HG03521 (cell line): ENCODE measurements at regions not wholly inside any gene's neighbourhood (a gene's known extent, or its start where the extent isn't known, plus 50 kb on each side); places are given as distances from the start of the nearest gene placed in this dataset.
"Not testable (repeated sequence)": the region's sequence is repeated elsewhere in the genome, so short reads cannot be mapped to it uniquely, and the experiment has no call there.

Experiments
- ATAC-seq: cut with Tn5 transposase; IDR thresholded peaks from one replicate; pipeline ENCODE4 v1.9.1; 2021; ENCODE audit warnings: mild to moderate bottlenecking, moderate library complexity; ENCODE audit not compliant: unreplicated experiment

DNA sequence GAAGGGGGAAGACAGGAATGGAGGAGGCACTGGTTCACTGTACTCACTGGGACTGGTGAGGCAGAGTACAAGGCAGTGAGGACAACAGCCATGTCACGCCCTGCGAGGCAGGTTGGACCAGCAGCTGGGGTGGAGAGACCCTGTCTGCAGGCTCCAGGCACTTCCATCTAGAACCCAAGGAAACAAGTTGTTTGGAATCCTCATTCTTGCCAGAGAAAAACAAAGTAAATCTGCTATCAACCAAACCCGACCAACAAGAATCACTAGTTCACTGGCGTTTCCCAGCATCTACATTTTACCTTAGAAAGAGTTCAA lies 98.5 kb upstream of the CDYL start:
- no peak for ATAC-seq

DNA sequence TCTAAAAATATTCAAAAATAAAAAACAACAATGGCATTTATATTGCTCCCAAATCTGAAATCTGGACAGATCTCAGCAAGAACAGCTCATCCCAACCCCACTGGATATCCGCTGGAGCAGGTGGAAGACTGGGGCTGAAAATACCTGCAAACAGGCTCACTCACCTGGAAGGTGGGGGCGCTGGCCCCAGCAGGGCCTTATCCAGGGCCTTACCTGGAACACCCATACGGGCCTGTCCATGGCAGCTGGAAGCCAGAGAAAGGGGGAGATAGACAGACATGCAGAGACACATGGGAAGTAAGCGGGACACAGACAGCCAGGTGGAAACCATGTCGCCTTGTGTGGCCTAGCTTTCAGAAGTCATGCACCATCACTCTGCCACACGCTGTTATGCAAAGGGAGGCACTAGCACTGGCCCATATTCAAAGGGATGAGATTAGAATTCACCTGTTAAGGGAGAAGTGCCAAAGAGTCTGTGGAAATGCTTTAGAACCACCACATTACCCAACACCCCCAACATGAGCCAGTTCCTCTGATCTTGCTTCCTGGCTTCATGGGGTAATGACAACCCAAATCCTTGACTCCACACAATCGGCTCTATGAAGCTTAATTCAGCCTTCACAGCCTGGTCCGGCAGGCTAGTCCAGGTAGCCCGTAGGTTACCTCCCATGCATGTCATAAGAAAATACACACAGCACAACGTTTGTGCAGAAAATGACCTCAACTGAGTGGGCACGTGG lies 99.0 kb upstream of the CDYL start:
- no peak for ATAC-seq

DNA sequence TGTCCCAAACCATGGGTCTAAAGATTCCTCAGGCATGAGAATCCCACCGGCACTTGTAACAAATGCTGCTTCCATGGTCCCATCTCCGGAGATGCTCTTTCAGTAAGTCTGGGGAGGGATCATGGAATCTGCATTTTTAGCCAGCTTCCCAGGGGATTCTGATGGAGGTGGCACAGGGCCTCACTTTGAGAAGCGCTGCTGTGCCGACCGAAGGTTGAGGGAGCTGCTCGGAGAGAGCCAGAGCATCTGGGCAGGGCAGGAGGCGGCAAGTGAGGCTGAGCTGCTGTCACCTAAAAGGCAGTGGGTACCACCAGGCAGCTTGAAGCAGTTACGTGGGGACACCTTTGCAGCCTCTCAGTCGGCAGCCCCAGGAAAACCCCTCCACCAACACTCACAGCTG lies 100.2 kb upstream of the CDYL start:
- no peak for ATAC-seq

DNA sequence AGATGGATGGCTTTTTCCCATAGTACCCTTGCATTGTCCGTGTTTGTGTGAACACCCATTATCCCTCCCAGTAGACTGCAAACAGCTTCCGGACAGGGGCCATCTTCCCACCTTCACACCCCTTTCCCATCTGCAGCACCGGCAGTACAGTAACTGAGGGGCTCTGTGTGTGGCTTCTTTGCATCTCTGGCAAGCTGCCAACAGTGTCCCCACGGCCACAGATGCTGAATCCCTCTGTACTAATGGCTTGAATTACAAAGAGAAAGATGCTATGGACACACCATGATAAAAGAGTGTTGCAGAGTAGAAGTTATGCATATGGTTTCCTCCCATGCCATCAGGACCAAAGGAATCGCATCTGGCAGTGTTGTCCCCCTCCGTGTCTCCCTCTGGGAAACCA lies 101.1 kb upstream of the CDYL start:
- no peak for ATAC-seq

DNA sequence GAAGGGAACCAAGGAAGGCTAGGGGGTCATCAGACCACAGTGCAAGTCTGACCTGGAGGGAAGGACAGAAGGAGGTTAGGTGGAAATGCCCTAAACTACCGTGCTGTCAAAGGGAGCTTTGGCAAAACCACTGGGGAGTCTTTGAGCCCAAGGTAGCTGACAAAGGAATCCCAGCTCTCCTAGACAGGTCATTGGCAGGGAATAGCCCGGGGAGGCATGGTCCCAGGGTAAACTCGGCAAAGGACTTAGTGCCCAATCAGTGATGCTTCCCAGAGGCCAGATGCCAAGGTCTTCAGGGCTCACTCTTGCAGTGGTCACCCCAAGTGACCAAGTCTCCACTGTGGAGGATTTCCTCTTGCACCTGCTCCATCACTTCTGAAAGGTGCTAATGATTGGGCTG lies 102.3 kb upstream of the CDYL start:
- ATAC-seq = no peak

DNA sequence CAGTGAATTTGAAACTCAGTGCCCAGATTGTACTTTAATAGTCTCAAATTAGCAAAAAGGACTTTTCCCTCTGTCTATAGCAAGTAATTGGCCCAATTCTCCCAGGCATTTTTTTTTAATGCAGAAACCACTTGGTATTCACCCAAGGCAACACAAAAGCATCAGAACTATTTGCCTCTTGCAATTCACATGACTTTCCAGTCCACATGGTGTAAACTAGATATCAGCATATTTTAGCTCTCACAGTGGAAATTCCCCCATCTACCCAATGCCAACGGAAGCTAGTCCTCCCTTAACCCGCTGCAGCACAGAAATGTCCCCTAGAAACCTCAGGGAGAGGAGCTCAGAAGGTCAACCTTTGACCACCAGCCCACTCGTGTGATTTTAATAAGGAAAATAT lies 103.4 kb upstream of the CDYL start:
- ATAC-seq = no peak

DNA sequence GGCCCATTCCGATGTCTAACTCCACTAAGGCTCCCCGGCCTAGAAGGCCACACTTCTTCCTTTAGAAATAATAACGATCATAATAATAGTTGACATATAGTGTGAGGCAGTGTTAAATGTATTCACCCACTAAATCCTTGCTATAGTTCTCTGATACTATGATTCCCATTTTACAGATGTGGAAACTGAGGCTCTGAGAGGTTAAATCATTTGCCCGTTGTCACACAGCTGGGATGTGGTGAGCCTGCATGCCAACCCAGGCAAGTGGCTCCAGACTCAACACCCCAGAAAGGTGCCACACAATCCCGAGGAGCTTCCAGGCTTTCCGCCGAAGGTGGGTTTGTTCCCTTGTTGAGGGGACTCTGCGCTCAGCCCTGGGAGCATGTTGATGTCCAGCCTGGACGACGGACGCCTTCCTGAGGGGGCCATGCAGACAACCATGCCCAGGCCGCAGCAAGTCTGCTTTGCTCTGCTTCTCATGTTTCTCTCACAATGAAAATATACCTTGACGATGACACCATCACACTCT lies 104.6 kb upstream of the CDYL start:
- ATAC-seq = no peak

DNA sequence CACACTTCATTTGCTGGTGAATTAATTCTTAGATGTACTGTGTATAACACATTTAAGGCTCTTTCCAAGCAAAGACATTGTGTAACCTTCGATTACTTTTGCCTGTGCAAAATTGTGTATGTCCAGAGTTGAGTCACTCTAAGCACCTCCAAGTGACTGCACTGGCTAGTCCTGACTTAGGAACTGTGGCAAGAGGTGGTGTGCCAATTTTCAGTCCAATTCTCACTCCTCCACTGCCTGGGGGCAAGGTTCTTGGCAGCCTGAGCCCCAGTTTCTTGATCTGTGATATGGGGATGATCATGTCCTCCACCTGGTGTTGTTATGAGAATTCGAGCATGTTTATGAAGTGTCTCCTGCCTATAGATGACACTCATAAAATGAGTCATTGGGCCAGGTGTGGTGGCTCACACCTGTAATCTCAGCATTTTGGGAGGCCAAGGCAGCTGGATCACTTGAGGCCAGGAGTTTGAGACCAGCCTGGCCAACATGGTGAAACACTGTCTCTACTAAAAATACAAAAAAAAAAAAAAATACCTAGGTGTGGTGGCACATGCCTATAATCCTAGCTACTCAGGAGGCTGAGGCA lies 105.3 kb upstream of the CDYL start:
- no peak for ATAC-seq

DNA sequence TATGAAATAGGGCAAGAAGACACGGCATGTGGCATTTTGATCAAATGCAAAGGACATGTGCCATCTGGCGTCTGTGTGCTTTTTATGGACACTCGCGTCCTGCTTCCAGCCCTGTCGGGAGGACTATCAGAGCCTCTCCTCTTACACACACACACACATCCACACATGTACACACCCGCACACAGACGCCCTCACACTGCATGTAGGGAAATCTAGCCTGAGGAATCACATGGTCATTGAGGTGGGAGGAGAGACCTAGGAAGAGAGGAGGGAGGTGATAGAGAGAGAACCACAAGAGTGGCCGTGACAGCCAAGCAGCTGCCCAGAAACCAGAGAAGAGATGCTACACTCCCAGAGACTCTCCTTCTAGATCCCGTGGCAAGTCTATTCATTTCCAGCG lies 105.9 kb upstream of the CDYL start:
- no peak for ATAC-seq

DNA sequence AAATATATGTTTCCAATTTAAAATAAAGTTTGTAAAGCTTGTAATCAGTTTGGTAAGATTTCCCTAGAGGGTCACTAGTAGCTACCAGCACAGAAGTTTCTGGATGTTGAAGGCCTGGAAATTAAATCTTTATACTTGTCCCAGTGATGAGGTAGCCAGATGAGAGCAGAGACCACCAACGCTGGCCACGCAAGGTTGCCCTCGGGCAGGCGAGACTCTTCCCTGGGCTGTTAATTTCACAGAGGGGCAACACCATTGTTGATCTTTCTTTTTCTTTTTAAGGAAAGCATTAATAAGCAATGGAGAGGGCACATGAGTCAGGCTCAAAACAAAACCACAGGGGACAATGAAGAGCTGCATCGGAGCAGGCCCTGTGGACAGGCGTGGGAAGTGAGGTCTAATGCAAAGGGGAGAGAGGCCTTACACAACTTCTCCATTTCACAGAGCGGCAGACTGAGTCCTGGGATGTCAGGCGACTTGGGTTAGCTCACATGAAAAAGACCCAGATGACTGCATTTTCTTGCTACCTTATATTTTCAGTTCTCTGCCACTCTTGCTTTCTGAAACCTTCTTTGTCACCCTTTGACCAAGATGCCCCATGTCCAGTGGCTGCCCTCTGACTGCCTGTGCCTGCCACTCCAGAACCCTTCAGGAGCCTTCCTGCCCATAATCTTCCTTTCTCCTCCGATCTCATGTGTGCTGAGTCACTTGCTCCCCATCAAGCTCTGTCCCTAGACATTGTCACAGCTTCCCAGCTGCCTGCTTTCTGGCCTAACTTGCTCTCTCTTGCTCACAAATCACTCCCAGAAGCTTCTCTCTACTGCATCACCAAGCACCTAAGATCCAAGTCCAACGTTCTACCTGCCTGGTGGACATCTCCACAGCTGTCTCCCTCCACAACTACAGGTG lies 107.7 kb upstream of the CDYL start:
- ATAC-seq = no peak

DNA sequence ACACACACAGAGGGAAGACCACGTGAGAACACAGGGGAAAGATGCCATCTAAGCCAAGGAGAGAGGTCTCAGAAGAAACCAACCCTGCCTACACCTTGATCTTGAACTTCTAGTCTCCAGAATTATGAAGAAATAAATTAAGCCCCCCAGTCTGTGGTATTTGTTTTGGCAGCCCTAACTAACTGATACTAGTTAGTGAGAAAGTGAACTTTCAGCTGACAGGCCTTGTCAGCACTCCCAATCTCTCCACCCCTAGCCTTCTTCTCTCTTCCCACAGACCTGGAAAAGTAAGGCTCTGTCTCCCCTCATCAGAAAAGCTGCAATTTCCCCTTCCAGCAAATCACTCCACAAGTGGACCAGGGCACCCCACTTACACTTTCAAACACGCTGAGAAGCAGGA lies 108.6 kb upstream of the CDYL start:
- no peak for ATAC-seq

DNA sequence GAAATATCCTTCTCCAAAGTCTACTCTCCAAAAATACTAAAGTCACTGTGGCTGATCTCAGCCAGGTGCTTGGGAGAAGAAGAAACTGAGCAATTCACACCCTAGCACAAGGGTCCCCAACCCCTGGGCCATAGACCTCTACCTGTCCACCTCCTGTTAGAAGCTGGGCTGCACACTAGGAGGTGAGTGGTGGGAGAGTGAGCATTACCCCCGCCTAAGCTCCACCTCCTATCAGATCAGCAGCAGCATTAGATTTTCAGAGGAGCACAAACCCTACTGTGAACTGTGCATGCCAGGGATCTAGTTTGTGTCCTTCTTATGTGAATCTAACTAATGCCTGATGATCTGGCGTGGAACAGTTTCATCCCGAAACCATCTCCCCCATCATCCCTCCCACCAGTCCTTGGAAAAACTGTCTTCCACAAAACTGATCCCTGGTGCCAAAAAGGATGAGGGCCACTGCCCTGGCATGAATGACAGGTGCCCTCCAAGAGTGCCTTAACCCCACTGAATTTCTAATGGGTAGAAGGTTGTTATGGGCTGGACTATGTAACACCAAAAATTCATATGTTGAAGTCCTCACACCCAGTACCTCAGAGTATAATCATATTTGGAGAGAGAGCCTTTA lies 109.2 kb upstream of the CDYL start:
- no peak for ATAC-seq

DNA sequence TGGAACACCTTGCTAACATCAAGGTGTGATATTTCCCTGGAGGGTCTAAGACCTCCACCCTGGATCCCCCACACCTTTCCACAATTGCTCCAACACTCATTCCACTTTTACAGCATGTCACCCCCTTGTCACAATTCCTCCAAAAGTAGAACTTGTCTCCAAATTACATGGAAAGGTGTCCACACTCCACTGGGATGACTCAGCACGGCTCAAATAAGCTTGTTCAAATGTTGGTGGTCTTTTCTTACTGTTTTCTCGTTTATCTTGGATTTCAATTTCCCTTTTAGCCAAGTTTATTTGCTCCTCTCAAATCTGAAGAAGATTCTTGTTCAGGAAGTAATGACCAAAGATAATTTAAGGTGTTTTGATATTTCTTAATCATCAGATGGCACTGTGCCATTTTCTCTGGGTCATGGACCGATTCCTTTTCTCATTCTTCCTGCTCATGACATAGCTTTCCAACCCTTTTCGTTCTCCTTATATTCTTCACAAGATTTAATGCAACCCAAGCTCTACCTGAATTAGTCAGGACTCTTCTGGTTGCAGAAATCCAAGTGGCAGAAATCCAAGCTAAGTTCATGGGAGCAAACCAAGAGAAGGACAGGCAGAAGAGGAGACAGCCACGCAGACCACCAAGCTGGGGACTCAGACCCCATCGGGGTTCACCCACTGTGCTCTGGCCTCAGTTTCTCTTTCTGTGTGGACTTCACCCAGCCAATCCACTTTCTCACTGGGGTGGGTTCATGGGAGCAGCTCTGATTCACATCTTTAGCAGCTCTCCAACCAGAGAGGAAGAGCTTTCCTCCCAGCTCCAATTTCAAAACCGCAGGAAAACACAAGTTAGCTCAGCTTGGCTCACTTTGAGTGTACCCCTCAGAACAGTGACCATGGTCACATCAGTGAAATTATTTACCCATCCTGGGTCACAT lies 110.5 kb upstream of the CDYL start:
- ATAC-seq = no peak

DNA sequence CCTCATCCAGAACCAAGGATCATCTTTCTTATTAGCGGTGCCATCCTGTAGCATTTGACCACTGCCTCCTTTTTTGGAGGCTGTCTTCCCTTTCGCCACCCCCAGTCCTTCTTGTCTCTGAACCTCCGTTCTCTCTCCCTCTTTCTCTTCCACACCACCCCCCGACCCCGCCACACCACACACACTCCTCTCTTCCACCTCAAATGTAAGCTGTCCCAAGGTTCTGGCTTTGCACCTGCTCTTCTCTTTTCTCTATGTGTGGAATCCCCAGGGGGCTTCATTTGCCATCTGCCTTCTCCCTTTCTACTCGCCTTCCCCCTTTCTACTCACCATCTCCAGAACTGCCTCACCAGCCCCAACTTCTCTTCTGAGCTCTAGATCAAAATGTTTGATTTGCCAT lies 111.3 kb upstream of the CDYL start:
- no peak for ATAC-seq

DNA sequence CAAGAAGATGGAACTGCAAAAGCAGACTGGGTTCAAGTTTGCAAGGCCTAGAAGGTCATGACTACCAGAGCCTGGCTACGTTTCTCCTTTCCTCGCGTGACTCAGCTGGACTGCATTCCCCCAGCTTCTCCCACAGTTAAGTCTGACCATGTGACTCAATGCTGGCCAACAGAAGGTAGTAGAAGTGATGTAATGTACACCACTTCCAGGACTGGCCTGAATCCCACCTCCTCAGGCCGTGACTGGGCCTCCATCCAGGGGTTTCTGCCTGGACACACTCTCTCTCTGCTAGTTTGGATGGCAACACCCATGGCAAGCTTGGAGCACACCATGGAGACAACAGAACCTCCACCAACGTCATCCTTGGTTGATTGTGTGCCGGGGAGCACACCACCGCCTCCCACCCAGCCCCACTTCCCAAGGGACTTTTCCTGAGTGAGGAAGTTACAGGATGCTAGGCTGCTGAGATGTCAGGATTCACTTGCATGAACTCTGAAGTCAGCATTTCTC lies 112.0 kb upstream of the CDYL start:
- no peak for ATAC-seq

DNA sequence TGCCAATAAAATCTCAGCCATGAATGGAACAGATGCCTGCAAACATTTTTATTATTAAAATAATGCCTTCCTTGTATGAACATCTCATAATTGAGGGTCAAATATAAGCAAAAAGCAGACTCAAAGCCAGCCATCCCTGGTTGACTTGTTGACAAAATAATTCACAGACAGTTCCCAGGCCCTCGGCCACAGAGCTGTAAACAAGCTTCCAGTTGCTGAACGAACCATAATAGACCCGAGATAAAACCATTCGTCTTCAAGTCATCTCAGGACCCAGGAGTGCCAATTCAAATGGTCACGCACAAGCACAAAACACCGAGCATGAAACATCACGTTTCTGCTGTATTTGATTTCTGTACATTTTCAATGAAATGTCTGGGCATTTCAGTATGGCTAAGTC lies 113.3 kb upstream of the CDYL start:
- no peak for ATAC-seq

DNA sequence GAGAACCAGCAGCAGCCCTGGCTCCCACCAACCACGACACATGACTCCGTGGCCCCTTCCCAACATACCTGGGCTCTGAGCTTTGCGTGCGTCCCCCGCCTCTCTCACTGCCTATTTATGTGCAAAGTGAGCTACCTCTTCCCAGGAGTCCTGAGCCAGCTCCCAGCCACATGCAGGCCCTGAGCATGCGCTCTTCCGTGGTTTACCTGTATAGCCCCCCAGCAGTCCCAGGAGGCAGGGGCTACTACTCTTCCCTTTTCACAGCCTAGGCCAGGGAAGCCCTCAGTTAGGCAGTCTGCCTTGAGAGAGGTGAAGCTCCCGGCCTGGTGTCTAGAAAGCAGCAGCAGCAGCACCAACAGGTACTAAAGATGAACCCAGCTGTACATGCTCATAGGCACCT lies 114.8 kb upstream of the CDYL start:
- no peak for ATAC-seq

DNA sequence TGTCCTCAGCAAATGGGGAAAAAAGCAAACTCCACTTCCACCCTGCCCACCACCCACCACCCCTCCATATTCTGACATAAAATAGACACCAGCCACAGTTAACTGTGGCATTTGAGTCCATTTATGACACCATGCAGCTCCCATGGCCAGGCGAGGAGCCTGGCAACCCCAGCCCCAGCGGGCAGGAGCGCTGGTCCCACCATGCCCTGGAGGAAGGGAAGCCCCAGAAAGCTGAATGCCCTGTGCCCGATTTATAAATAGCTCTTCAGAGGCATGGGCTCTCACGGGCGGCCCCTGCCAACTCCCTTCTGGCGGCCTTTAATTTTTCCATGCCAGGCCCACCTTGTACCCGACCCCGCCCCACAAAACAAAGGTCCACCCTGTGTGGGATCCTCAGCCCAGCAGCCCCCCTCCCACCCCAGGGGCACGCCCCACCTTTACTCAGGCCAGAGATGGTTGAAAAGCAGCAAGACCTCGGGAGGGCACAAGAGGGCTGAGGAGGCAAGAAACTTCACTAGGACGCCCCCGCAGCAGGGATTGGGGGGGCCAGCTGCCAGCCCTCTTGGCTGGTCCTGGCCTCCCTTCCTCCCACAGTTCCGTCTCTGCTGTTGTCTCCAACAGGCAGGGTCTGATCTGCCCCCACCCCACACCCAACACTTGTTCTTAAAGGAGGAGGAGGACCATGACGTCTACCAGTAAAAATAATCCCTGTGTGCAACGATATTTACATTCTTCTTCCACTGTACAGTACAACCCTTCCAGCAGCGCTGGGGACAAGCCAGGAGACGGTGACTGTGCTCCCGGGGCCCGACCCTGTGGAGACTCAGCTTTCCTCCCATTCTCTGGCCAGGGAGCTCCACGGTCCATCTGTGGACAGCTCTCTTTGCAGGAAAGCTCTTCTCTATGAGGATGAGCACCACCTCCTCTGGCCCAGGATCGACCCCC lies 115.6 kb upstream of the CDYL start:
- ATAC-seq = no peak

DNA sequence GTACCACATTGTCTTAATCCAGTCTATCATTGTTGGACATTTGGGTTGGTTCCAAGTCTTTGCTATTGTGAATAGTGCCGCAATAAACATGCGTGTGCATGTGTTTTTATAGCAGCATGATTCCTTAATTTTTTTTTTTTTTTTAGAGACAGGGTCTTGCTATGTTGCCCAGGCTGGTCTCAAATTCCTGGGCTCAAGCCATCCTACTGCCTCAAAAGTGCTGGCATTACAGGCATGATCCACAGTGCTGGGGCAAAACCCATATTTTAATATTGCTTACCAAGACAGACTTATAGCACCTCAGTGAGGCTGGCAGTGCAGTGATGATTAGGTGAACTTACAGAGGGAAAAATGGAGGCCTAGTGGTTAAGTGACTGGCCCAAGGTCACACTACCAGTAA lies 116.5 kb upstream of the CDYL start:
- ATAC-seq = not testable (repeated sequence)
